MCF 10A (cell line): ENCODE measurements at regions not wholly inside any gene's neighbourhood (a gene's known extent, or its start where the extent isn't known, plus 50 kb on each side); places are given as distances from the start of the nearest gene placed in this dataset.

Experiments used
- BruUV-seq: library from RNA; stranded (reverse); fragments of 400-500 nt; replicated peaks from 2 replicates; lab custom pipeline; 2021; lab: Mats Ljungman, UMichigan
- CTCF ChIA-PET: fragments of 300-600 bp; sonication (Branson Sonifier 250); formaldehyde crosslinking; extraction: SDS; loops from one replicate; lab custom pipeline; 2021; ENCODE audit warnings: antibody characterized with exemption, inconsistent platforms; lab: Yijun Ruan, JAX
- POLR2A ChIA-PET: fragments of 300-600, 350-650 bp; sonication (Branson Sonifier 250); formaldehyde crosslinking; extraction: SDS; loops from one replicate; lab custom pipeline; 2020; ENCODE audit warnings: antibody characterized with exemption, inconsistent platforms; lab: Yijun Ruan, JAX
- DNase-seq: peaks from one replicate; pipeline ENCODE4 v3.0.0-alpha.2; 2018; ENCODE audit not compliant: unreplicated experiment
- H3K27ac Mint-ChIP-seq: one replicate; pipeline ENCODE4 v1.8.0; 2022; ENCODE audit warnings: mild to moderate bottlenecking, low read depth, mixed read lengths; ENCODE audit not compliant: unreplicated experiment
- H3K27me3 Mint-ChIP-seq: one replicate; pipeline ENCODE4 v1.8.0; 2022; ENCODE audit warnings: mixed read lengths; ENCODE audit not compliant: insufficient read depth, unreplicated experiment
- H3K36me3 Mint-ChIP-seq: one replicate; pipeline ENCODE4 v1.8.0; 2022; ENCODE audit warnings: mild to moderate bottlenecking, moderate library complexity, mixed read lengths; ENCODE audit not compliant: insufficient read depth, unreplicated experiment
- H3K4me1 Mint-ChIP-seq: one replicate; pipeline ENCODE4 v1.8.0; 2022; ENCODE audit warnings: mixed read lengths; ENCODE audit not compliant: insufficient read depth, unreplicated experiment
- H3K4me3 Mint-ChIP-seq: one replicate; pipeline ENCODE4 v1.8.0; 2022; ENCODE audit warnings: mild to moderate bottlenecking, moderate library complexity, mixed read lengths; ENCODE audit not compliant: unreplicated experiment
- H3K9me3 Mint-ChIP-seq: one replicate; pipeline ENCODE4 v1.8.0; 2022; ENCODE audit warnings: mixed read lengths; ENCODE audit not compliant: unreplicated experiment
- intact Hi-C: fragments of 100-400 bp; cut with micrococcal nuclease; formaldehyde crosslinking; loops from 2 replicates; pipeline ENCODE4 v1.14.1; 2022
- TF ChIP-seq, protein P1 (sequence below): fragments of 200-600 bp; IDR thresholded peaks from one replicate; pipeline ENCODE4 v1.8.0; 2022; ENCODE audit warnings: antibody characterized with exemption, mild to moderate bottlenecking; ENCODE audit not compliant: unreplicated experiment

- no peak for DNase-seq
- intact Hi-C loops = no loop called here
- no TSS peak for BruUV-seq
These were observed 585.1 kb downstream of the RNF144A start for GRCh38 chr2:7502336-7502735.

GRCh38 chr2:7508296-7508943, 591.2 kb downstream of the RNF144A start:
- TF ChIP-seq, protein P1, sequence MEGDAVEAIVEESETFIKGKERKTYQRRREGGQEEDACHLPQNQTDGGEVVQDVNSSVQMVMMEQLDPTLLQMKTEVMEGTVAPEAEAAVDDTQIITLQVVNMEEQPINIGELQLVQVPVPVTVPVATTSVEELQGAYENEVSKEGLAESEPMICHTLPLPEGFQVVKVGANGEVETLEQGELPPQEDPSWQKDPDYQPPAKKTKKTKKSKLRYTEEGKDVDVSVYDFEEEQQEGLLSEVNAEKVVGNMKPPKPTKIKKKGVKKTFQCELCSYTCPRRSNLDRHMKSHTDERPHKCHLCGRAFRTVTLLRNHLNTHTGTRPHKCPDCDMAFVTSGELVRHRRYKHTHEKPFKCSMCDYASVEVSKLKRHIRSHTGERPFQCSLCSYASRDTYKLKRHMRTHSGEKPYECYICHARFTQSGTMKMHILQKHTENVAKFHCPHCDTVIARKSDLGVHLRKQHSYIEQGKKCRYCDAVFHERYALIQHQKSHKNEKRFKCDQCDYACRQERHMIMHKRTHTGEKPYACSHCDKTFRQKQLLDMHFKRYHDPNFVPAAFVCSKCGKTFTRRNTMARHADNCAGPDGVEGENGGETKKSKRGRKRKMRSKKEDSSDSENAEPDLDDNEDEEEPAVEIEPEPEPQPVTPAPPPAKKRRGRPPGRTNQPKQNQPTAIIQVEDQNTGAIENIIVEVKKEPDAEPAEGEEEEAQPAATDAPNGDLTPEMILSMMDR = no peak
- no peak overlapping the region for H3K27ac Mint-ChIP-seq
- BruUV-seq = no TSS peak
- ChIA-PET POLR2A (no interaction called here), CTCF (interaction anchor here (0.6 kb wide), 1 partner anchor 163 kb away, joined by 4 read pairs; no protein-coding TSS in a partner anchor)
- no peak for DNase-seq
- no peak overlapping the region for H3K4me3 Mint-ChIP-seq
- no peaks in the 10 kb centered on the region for H3K4me1 Mint-ChIP-seq
- H3K36me3 Mint-ChIP-seq = no peaks in the 10 kb centered on the region
- peaks cover 21% of the 10 kb centered on the region for H3K9me3 Mint-ChIP-seq
- intact Hi-C loops = no loop called here
- no peaks in the 10 kb centered on the region for H3K27me3 Mint-ChIP-seq

More at GRCh38 chr2:7502336-7502735, 585.1 kb downstream of the RNF144A start:
- Mint-ChIP-seq H3K4me3 (no peak overlapping the region), H3K36me3 (no peaks in the 10 kb centered on the region), H3K27me3 (no peaks in the 10 kb centered on the region), H3K27ac (no peak overlapping the region), H3K9me3 (peaks cover 42% of the 10 kb centered on the region), H3K4me1 (no peaks in the 10 kb centered on the region)
- POLR2A ChIA-PET = no interaction called here
- TF ChIP-seq, protein P1 = no peak
- CTCF ChIA-PET = no interaction called here

DNA sequence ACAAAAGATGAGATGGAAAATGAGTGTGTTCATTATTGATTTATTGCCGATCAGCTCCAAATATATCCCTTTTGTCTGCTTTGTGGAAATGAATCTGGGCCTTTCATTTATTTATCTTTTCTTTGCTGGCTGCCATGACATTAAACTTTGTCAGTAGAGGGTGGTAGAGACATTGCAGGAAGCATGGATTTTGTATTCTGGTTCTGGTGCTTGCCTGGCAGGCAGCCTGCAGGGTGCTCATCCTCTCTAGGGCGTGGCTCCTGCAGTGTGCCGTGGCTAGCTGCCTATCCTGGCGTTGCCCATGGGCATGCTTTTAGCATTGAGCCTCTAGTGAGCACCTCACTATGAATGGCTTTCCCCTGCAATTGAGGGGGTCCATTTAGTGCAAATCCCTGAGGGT, 593.1 kb downstream of the RNF144A start:
- no peaks in the 10 kb centered on the region for H3K4me1 Mint-ChIP-seq
- H3K4me3 Mint-ChIP-seq = no peak overlapping the region
- BruUV-seq = no TSS peak
- POLR2A ChIA-PET = no interaction called here
- TF ChIP-seq, protein P1 = no peak
- no peaks in the 10 kb centered on the region for H3K36me3 Mint-ChIP-seq
- no peaks in the 10 kb centered on the region for H3K27me3 Mint-ChIP-seq
- CTCF ChIA-PET = no interaction called here
- no peak overlapping the region for H3K27ac Mint-ChIP-seq
- DNase-seq = no peak
- intact Hi-C loops = no loop called here
- H3K9me3 Mint-ChIP-seq = peaks cover 10% of the 10 kb centered on the region

GRCh38 chr2:7513834-7514233, 596.6 kb downstream of the RNF144A start:
- no peak for DNase-seq
- Mint-ChIP-seq H3K36me3 (no peaks in the 10 kb centered on the region), H3K27ac (no peak overlapping the region), H3K4me1 (no peaks in the 10 kb centered on the region), H3K4me3 (no peak overlapping the region), H3K27me3 (no peaks in the 10 kb centered on the region), H3K9me3 (peaks cover 18% of the 10 kb centered on the region)
- TF ChIP-seq, protein P1 = no peak
- ChIA-PET CTCF (no interaction called here), POLR2A (interaction anchor here (0.6 kb wide), 1 partner anchor 11 kb away, joined by 4 read pairs; no protein-coding TSS in a partner anchor)
- BruUV-seq = no TSS peak
- intact Hi-C loops = no loop called here
